OCI-LY7 (cell line): ENCODE measurements at regions not wholly inside any gene's neighbourhood (a gene's known extent, or its start where the extent isn't known, plus 50 kb on each side); places are given as distances from the start of the nearest gene placed in this dataset.

ENCODE experiments used
- CTCF ChIP-seq: fragments of 200-600 bp; sonication (generic); conservative IDR thresholded peaks from 2 replicates; pipeline ENCODE4 v1.5.1; 2014; ENCODE audit warnings: mild to moderate bottlenecking, antibody characterized with exemption, low read length, moderate library complexity, mixed read lengths
- EZH2phosphoT487 ChIP-seq: fragments of 200-600 bp; sonication (generic); IDR thresholded peaks from 2 replicates; pipeline ENCODE4 v1.6.1; 2018; ENCODE audit warnings: low read depth, borderline replicate concordance, mild to moderate bottlenecking, mixed run types, antibody characterized with exemption, low read length, moderate library complexity, mixed read lengths

GRCh38 chr2:160996584-160996983, 163.6 kb upstream of the TANK start:
- TF ChIP-seq CTCF (no peak), EZH2phosphoT487 (no peak)
